GM12878 (cell line): ENCODE measurements at regions not wholly inside any gene's neighbourhood (a gene's known extent, or its start where the extent isn't known, plus 50 kb on each side); places are given as distances from the start of the nearest gene placed in this dataset.

Source experiments
- ATAC-seq: fragments of 200-7000 bp; cut with Tn5 transposase; 3 replicates; pipeline ENCODE4 v1.9.1; 2020; ENCODE audit warnings: mild to moderate bottlenecking, moderate library complexity
- BruUV-seq: library from RNA; stranded (reverse); fragments of 400-500 nt; replicated peaks from 2 replicates; lab custom pipeline; 2021; lab: Mats Ljungman, UMichigan
- CTCF ChIA-PET: fragments of 300-600 bp; sonication (Branson Sonifier 250); formaldehyde crosslinking; extraction: SDS; loops from one replicate; lab custom pipeline; 2021; ENCODE audit warnings: inconsistent platforms; lab: Yijun Ruan, JAX
- POLR2A ChIA-PET: fragments of 350-600 bp; formaldehyde crosslinking; extraction: SDS; loops from one replicate; lab custom pipeline; 2021; ENCODE audit warnings: inconsistent platforms; lab: Charles Lee
- RAD21 ChIA-PET: fragments of 300-600 bp; sonication (Branson Sonifier 250); formaldehyde crosslinking; loops from one replicate; lab custom pipeline; 2023; ENCODE audit warnings: antibody characterized with exemption; ENCODE audit not compliant: unreplicated experiment; lab: Charles Lee
- SMC1A ChIA-PET: fragments of 300-600 bp; sonication (Branson Sonifier 250); formaldehyde crosslinking; loops from one replicate; lab custom pipeline; 2023; ENCODE audit not compliant: unreplicated experiment, uncharacterized antibody; lab: Charles Lee
- DNase-seq: peaks from one replicate; pipeline ENCODE4 v3.0.0-alpha.2; 2011; ENCODE audit warnings: low read depth, low spot score
- FAIRE-seq: peaks from 3 replicates; lab custom pipeline; 2011; peaks lifted over from hg19 to GRCh38; lab: Jason Lieb, UNC
- H2AFZ ChIP-seq: 2 replicates; pipeline ENCODE4 v1.6.0; 2011; ENCODE audit warnings: low read depth, low read length, control low read depth; ENCODE audit not compliant: control insufficient read depth
- H3K27ac ChIP-seq: 2 replicates; pipeline ENCODE4 v1.5.1; 2011; ENCODE audit warnings: control low read depth; ENCODE audit not compliant: control insufficient read depth, insufficient read depth
- H3K27me3 ChIP-seq, 2 experiments: replicated peaks in 1 of 2; 2 replicates each; pipeline versions ENCODE4 v1.6.0 to v1.6.1; 2011; ENCODE audit warnings: low read length in 1 of 2; ENCODE audit not compliant: control insufficient read depth in 2 of 2, insufficient read depth in 2 of 2
- H3K36me3 ChIP-seq, 2 experiments: 2 replicates each; pipeline ENCODE4 v1.5.1; 2011; ENCODE audit warnings: low read length in 1 of 2; ENCODE audit not compliant: control insufficient read depth in 2 of 2, insufficient read depth in 2 of 2
- H3K4me1 ChIP-seq: 2 replicates; pipeline ENCODE4 v1.6.1; 2011; ENCODE audit warnings: mild to moderate bottlenecking, low read length, moderate library complexity, mixed read lengths; ENCODE audit not compliant: control insufficient read depth, insufficient read depth
- H3K4me2 ChIP-seq: 2 replicates; pipeline ENCODE4 v1.6.0; 2011; ENCODE audit warnings: control low read depth; ENCODE audit not compliant: control insufficient read depth, insufficient read depth
- H3K4me3 ChIP-seq: fragments of 200-600 bp; sonication (generic); 2 replicates; pipeline ENCODE4 v1.5.1; 2016
- H3K79me2 ChIP-seq: 2 replicates; pipeline ENCODE4 v1.6.0; 2011; ENCODE audit warnings: low read length; ENCODE audit not compliant: control insufficient read depth, insufficient read depth
- H3K9ac ChIP-seq: 2 replicates; pipeline ENCODE4 v1.8.0; 2011; ENCODE audit warnings: low read length, control low read depth, mixed read lengths; ENCODE audit not compliant: control insufficient read depth, insufficient read depth
- H3K9me3 ChIP-seq: replicated peaks from 3 replicates; pipeline ENCODE4 v1.5.1; 2011; ENCODE audit warnings: mild to moderate bottlenecking, low read length; ENCODE audit not compliant: control insufficient read depth, insufficient read depth
- H4K20me1 ChIP-seq: 2 replicates; pipeline ENCODE4 v1.6.0; 2011; ENCODE audit not compliant: control insufficient read depth, insufficient read depth
- BCL3 ChIP-seq: IDR thresholded peaks from 2 replicates; pipeline ENCODE4 v1.6.1; 2011; ENCODE audit warnings: borderline replicate concordance, low read depth, mild to moderate bottlenecking, moderate library complexity, low read length; ENCODE audit not compliant: insufficient read depth, poor library complexity, severe bottlenecking
- CHD1 ChIP-seq: IDR thresholded peaks from 2 replicates; pipeline ENCODE4 v1.6.1; 2012; ENCODE audit warnings: low read depth, low read length, improper control_type of control experiment
- FOXM1 ChIP-seq: IDR thresholded peaks from 2 replicates; pipeline ENCODE4 v1.6.1; 2012; ENCODE audit warnings: low read depth, mild to moderate bottlenecking, inconsistent platforms, low read length, moderate library complexity
- LARP7 ChIP-seq: fragments of 450-650 bp; IDR thresholded peaks from 2 replicates; pipeline ENCODE4 v1.6.1; 2017; ENCODE audit warnings: mild to moderate bottlenecking
- MYC ChIP-seq: IDR thresholded peaks from 2 replicates; pipeline ENCODE4 v1.6.1; 2011; ENCODE audit warnings: mild to moderate bottlenecking, low read length, moderate library complexity, inconsistent platforms; ENCODE audit not compliant: insufficient read depth, insufficient replicate concordance, insufficient read length, severe bottlenecking
- RUNX3 ChIP-seq: IDR thresholded peaks from 2 replicates; pipeline ENCODE4 v1.6.1; 2012; ENCODE audit warnings: low read length, inconsistent platforms
- SREBF2 ChIP-seq: IDR thresholded peaks from 2 replicates; pipeline ENCODE4 v1.6.1; 2012; ENCODE audit warnings: mild to moderate bottlenecking, low read length
- ZBED1 ChIP-seq: IDR thresholded peaks from 2 replicates; pipeline ENCODE4 v1.6.1; 2016; ENCODE audit warnings: borderline replicate concordance
- WGBS: methylation state at CpG from one replicate; pipeline ENCODE4 v1.1.6; 2016; ENCODE audit warnings: low lambda C conversion rate; ENCODE audit not compliant: insufficient replicate concordance, insufficient coverage; ENCODE audit errors: missing lambda C conversion rate; 5-methylcytosine and 5-hydroxymethylcytosine counted together
- in situ Hi-C: fragments of 300-500 bp; cut with MboI; formaldehyde crosslinking; loops from 9 replicates; pipeline ENCODE4 v1.14.3; 2018; ENCODE audit warnings: mixed read lengths
- intact Hi-C: fragments of 100-400 bp; cut with micrococcal nuclease; formaldehyde crosslinking; loops from one replicate; pipeline ENCODE4 v1.14.2; 2022; ENCODE audit not compliant: unreplicated experiment

GRCh38 chr14:104383996-104384775 is 195.4 kb upstream of the C14orf180 start:
- RAD21 ChIA-PET, result no interaction called here
- H4K20me1 ChIP-seq, result no peaks in the 10 kb centered on the region
- FAIRE-seq (no peak), ATAC-seq (no peak), DNase-seq (no peak)
- SMC1A ChIA-PET, result interaction anchor here (1.5 kb wide), 1 partner anchor 8 kb away, joined by 3 read pairs; no protein-coding TSS in a partner anchor
- WGBS, result 36% methylated on average over 19 of the region's 19 CpGs
- intact Hi-C loops, result no loop called here
- in situ Hi-C loops, result no loop called here
- no peaks in the 10 kb centered on the region; the same call in 1 of the 2 replicates for H3K4me1 ChIP-seq
- no peaks in the 10 kb centered on the region for H3K79me2 ChIP-seq
- POLR2A ChIA-PET, result no interaction called here
- BruUV-seq, result no TSS peak
- H3K36me3 ChIP-seq, result no peaks in the 10 kb centered on the region
- H3K27ac ChIP-seq, result no peak overlapping the region
- H2AFZ ChIP-seq, result no peak overlapping the region
- CTCF ChIA-PET, result no interaction called here
- H3K9ac ChIP-seq, result no peak overlapping the region
- H3K4me3 ChIP-seq, result no peak overlapping the region
- TF ChIP-seq BCL3 (peak; percentile 23), LARP7 (no peak)
- H3K9me3 ChIP-seq, result peaks cover 1% of the 10 kb centered on the region; the same call in 1 of the 3 replicates
- no peak overlapping the region for H3K4me2 ChIP-seq
- 0 out of 4 replicates have a peak, but pooled peaks cover 0 to 2% of the 10 kb centered on the region in 2 experiments for H3K27me3 ChIP-seq

GRCh38 chr14:104384776-104385071 is 194.8 kb upstream of the C14orf180 start:
- CTCF ChIA-PET, result no interaction called here
- Histone ChIP-seq H3K4me2 (no peak overlapping the region), H3K4me3 (no peak overlapping the region), H3K36me3 (no peaks in the 10 kb centered on the region), H3K79me2 (no peaks in the 10 kb centered on the region), H4K20me1 (no peaks in the 10 kb centered on the region), H3K27me3 (0 out of 4 replicates have a peak, but pooled peaks cover 0 to 2% of the 10 kb centered on the region in 2 experiments), H3K9ac (no peak overlapping the region), H3K4me1 (no peaks in the 10 kb centered on the region; the same call in 1 of the 2 replicates), H3K27ac (no peak overlapping the region), H2AFZ (no peak overlapping the region), H3K9me3 (peaks cover 1% of the 10 kb centered on the region; the same call in 1 of the 3 replicates)
- FAIRE-seq (no peak), ATAC-seq (no peak), DNase-seq (no peak)
- in situ Hi-C loops, result no loop called here
- RAD21 ChIA-PET, result no interaction called here
- SMC1A ChIA-PET, result interaction anchor here (1.5 kb wide), 1 partner anchor 8 kb away, joined by 3 read pairs; no protein-coding TSS in a partner anchor
- TF ChIP-seq ZBED1 (no peak), SREBF2 (no peak), CHD1 (no peak), FOXM1 (no peak), MYC (no peak), RUNX3 (no peak)
- intact Hi-C loops, result no loop called here
- BruUV-seq, result no TSS peak
- 46% methylated on average over 6 of the region's 6 CpGs for WGBS
- POLR2A ChIA-PET, result no interaction called here
